ENCODE measurements at regions not wholly inside any gene's neighbourhood (a gene's known extent, or its start where the extent isn't known, plus 50 kb on each side); places are given as distances from the start of the nearest gene placed in this dataset.

DNA sequence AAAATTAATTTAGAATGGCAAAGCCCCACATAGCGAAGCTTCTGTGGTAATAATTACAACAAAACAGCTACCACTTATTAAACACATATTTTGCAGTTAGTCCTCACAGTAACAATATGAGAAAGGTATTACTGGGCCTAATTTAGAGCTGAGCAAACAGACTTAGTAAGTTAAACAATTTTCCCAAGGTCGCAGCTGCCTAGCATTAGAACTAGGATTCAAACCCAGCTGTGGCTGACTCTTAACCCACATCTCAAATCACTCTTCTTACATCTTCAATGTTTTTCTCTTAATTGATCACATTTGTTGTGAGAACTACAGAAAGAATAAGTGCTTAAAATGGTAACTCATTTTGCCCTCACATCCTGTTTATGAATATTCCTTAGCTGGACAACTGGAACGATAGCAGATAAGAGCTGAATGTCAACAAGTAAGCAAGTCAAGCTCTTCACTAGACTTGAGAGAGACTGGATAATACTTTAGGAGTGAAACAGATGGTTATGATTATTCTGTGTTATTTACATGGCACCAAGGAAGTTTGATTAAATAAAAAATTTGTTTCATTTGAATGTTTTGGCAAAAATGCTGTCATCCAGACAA lies 59.4 kb upstream of the TMEM17 start:
- no peaks in the 10 kb centered on the region for H3K9me3 ChIP-seq (ENCODE audit: control insufficient read depth, insufficient read depth, low read length)
- H3K36me3 ChIP-seq (ENCODE audit: control insufficient read depth, insufficient read depth, low read length) = no peaks in the 10 kb centered on the region
- no peaks in the 10 kb centered on the region for H3K27me3 ChIP-seq (ENCODE audit: control insufficient read depth, insufficient read depth, low read length)
- no peak overlapping the region for H3K27ac ChIP-seq (ENCODE audit: low read length)
- H3K4me3 ChIP-seq (ENCODE audit: low read length) = no peak overlapping the region
- no peak for DNase-seq (ENCODE audit: low read depth, low spot score)
- WGBS (ENCODE audit: insufficient coverage, insufficient read length) = no CpG with 5 or more reads among the region's 3 CpGs
- no peaks in the 10 kb centered on the region for H3K4me1 ChIP-seq (ENCODE audit: control insufficient read depth, insufficient read depth, low read length)

DNA sequence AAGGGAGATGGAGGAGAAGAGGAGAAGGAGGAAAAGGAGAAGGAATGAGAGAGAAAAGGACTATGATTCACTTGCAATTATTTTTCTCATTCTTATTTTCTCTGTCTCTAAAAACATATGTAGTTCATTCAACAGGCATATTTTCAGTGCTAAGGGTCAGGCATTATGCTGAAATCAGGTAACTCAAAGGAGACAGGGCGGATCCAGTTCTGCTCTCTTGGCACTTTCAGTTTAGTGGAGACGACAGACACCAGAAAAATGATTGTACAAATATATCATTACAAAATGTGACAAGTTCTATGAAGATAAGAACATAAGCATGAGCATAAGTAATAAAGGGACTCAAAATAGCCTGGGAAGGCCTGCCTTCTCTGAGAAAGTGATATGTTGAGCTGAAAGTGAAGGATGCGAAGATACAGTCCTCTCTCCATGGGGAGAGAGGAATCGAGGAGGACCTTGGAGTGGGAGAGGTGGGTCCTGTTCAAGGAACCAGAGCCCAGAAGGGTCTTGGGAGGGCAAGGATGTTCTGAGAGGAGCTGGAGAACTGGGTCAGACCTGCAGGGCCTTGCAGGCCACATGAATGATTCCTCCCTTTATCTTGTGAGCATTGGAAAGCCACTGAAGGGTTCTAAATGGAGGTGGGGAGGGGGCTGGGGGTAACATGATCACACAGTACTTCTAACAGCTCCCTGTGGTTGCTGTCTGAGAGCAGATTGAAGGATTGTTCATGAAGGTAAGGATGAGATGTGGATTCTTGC lies 58.6 kb upstream of the TMEM17 start:
- Histone ChIP-seq H3K36me3 (ENCODE audit: control insufficient read depth, insufficient read depth, low read length) (no peaks in the 10 kb centered on the region), H3K27ac (ENCODE audit: low read length) (no peak overlapping the region), H3K27me3 (ENCODE audit: control insufficient read depth, insufficient read depth, low read length) (no peaks in the 10 kb centered on the region), H3K4me1 (ENCODE audit: control insufficient read depth, insufficient read depth, low read length) (no peaks in the 10 kb centered on the region), H3K9me3 (ENCODE audit: control insufficient read depth, insufficient read depth, low read length) (no peaks in the 10 kb centered on the region), H3K4me3 (ENCODE audit: low read length) (no peak overlapping the region)
- WGBS (ENCODE audit: insufficient coverage, insufficient read length) = no CpG with 5 or more reads among the region's 4 CpGs
- DNase-seq (ENCODE audit: low read depth, low spot score) = no peak

DNA sequence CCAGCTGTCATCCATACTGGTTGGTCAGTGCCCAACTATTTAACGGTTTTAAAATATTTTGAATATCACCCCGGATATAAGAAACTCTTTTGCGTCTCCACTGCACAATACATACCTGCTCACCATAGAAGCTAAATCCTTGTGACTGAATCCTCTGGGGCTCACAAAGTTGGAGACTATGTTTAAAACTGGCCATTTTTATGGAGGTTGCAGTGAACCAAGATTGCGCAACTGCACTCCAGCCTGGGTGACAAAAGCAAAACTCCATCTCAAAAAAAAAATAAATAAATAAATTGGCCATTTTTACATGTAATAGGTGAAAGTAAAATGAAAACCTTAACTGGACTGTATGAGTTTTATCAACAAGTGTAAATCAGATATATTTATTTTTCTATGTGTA lies 55.6 kb upstream of the TMEM17 start:
- Histone ChIP-seq H3K4me1 (ENCODE audit: control insufficient read depth, insufficient read depth, low read length) (no peaks in the 10 kb centered on the region), H3K27ac (ENCODE audit: low read length) (no peak overlapping the region), H3K4me3 (ENCODE audit: low read length) (no peak overlapping the region), H3K27me3 (ENCODE audit: control insufficient read depth, insufficient read depth, low read length) (no peaks in the 10 kb centered on the region), H3K36me3 (ENCODE audit: control insufficient read depth, insufficient read depth, low read length) (no peaks in the 10 kb centered on the region), H3K9me3 (ENCODE audit: control insufficient read depth, insufficient read depth, low read length) (no peaks in the 10 kb centered on the region)
- no peak for DNase-seq (ENCODE audit: low read depth, low spot score)
- no CpG with 5 or more reads among the region's 4 CpGs for WGBS (ENCODE audit: insufficient coverage, insufficient read length)

DNA sequence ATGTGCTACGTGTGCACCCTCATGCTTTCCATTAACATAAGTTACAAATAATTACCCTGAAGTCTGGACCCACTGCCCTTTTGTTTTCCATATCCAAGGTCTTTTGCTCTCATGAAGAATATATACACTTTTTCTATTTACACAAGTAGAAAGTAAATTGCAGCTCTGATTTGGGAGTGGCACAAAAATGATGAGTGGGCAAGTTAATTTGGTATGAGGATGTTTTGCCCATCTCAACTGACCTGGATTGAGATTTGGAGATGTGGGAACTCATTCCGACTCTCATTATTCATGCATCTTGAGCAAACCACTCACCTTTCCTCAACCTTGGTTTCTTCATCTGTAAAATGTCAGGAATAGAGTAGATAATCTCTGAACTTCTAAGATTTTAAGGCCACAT lies 53.6 kb upstream of the TMEM17 start:
- H3K9me3 ChIP-seq (ENCODE audit: control insufficient read depth, insufficient read depth, low read length) = no peaks in the 10 kb centered on the region
- no peaks in the 10 kb centered on the region for H3K4me1 ChIP-seq (ENCODE audit: control insufficient read depth, insufficient read depth, low read length)
- no peaks in the 10 kb centered on the region for H3K27me3 ChIP-seq (ENCODE audit: control insufficient read depth, insufficient read depth, low read length)
- WGBS (ENCODE audit: insufficient coverage, insufficient read length) = no CpG with 5 or more reads among the region's 2 CpGs
- H3K36me3 ChIP-seq (ENCODE audit: control insufficient read depth, insufficient read depth, low read length) = no peaks in the 10 kb centered on the region
- no peak overlapping the region for H3K4me3 ChIP-seq (ENCODE audit: low read length)
- DNase-seq (ENCODE audit: low read depth, low spot score) = no peak
- H3K27ac ChIP-seq (ENCODE audit: low read length) = no peak overlapping the region

DNA sequence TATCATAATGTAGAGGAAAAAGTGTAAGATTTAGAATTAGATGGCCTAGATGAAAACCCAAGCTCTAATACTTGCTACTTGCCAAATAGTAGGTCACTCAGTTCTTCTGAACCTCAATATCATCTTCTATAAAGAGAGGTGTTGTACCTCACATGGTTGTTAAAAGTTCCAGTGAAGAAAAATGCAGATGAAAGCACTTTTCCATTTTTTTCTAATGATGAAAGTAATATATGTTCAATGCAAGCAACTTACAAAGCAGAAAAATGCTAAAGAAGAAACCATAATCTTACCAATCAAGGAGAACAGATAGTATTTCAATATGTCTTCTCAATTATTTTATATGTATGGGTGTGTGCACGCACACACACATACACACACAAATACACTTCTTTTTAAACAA lies 52.7 kb upstream of the TMEM17 start:
- Histone ChIP-seq H3K36me3 (ENCODE audit: control insufficient read depth, insufficient read depth, low read length) (no peaks in the 10 kb centered on the region), H3K27me3 (ENCODE audit: control insufficient read depth, insufficient read depth, low read length) (no peaks in the 10 kb centered on the region), H3K4me1 (ENCODE audit: control insufficient read depth, insufficient read depth, low read length) (no peaks in the 10 kb centered on the region), H3K27ac (ENCODE audit: low read length) (no peak overlapping the region), H3K9me3 (ENCODE audit: control insufficient read depth, insufficient read depth, low read length) (no peaks in the 10 kb centered on the region), H3K4me3 (ENCODE audit: low read length) (no peak overlapping the region)
- WGBS (ENCODE audit: insufficient coverage, insufficient read length) = no CpG with 5 or more reads among the region's 1 CpG
- no peak for DNase-seq (ENCODE audit: low read depth, low spot score)

DNA sequence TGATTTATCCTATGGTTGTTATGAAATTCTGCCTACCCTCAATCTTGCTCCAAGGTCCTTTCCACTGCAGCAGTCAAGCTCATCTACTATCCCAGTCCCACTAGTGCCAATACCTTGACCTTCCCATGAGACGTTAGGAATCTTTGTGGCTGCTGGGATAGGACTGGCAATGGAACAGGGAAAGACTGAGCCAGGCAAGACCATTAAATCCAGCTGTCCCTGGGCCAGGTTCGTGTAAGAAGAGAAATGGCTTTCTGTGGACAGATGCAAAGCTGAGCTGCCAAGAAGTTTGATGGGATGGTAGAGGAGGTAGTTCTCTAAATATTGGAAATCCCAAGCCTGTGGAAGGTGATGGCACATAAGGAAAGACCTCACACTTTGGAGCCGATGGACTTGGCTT lies 50.1 kb upstream of the TMEM17 start:
- H3K4me3 ChIP-seq (ENCODE audit: low read length) = no peak overlapping the region
- no peaks in the 10 kb centered on the region for H3K36me3 ChIP-seq (ENCODE audit: control insufficient read depth, insufficient read depth, low read length)
- H3K9me3 ChIP-seq (ENCODE audit: control insufficient read depth, insufficient read depth, low read length) = no peaks in the 10 kb centered on the region; the same call in 1 of the 2 replicates
- DNase-seq (ENCODE audit: low read depth, low spot score) = no peak
- WGBS (ENCODE audit: insufficient coverage, insufficient read length) = no CpG with 5 or more reads among the region's 3 CpGs
- H3K27me3 ChIP-seq (ENCODE audit: control insufficient read depth, insufficient read depth, low read length) = no peaks in the 10 kb centered on the region
- no peaks in the 10 kb centered on the region for H3K4me1 ChIP-seq (ENCODE audit: control insufficient read depth, insufficient read depth, low read length)
- H3K27ac ChIP-seq (ENCODE audit: low read length) = no peak overlapping the region
